Ovary (tissue), 3 donors: ENCODE measurements at regions not wholly inside any gene's neighbourhood (a gene's known extent, or its start where the extent isn't known, plus 50 kb on each side); places are given as distances from the start of the nearest gene placed in this dataset.

Experiments used
- CTCF ChIP-seq, 3 donors: fragments of 450-650 bp in 2 of 3; fragments of 200-600 bp in 1 of 3; IDR thresholded peaks; one replicate each; pipeline versions ENCODE4 v1.5.1 to v1.8.0; 2016 to 2022; ENCODE audit warnings: antibody characterized with exemption in 3 of 3, mild to moderate bottlenecking in 1 of 3
- EP300 ChIP-seq: sonication (generic); formaldehyde crosslinking; IDR thresholded peaks from one replicate; pipeline ENCODE4 v1.6.1; 2017; ENCODE audit warnings: antibody characterized with exemption
- POLR2A ChIP-seq: fragments of 450-650 bp; IDR thresholded peaks from one replicate; pipeline ENCODE4 v1.6.1; 2017; ENCODE audit warnings: antibody characterized with exemption, mild to moderate bottlenecking, moderate library complexity
- donor health status: DM: no; HTN: no; CAD: no.

- TF ChIP-seq CTCF (IDR thresholded peaks at IDR 0.05) (no peak), EP300 (no peak), POLR2A (no peak)
Observed at GRCh38 chr12:4099276-4099675, 174.3 kb upstream of the CCND2 start.
